ENCODE measurements at regions not wholly inside any gene's neighbourhood (a gene's known extent, or its start where the extent isn't known, plus 50 kb on each side); places are given as distances from the start of the nearest gene placed in this dataset.

- whole genome bisulfite sequencing (ENCODE audit: low lambda C conversion rate) = 65% methylated on average over 7 of the region's 7 CpGs
Measured at GRCh38 chr3:181790561-181790960, 78.8 kb downstream of the SOX2 start.

DNA sequence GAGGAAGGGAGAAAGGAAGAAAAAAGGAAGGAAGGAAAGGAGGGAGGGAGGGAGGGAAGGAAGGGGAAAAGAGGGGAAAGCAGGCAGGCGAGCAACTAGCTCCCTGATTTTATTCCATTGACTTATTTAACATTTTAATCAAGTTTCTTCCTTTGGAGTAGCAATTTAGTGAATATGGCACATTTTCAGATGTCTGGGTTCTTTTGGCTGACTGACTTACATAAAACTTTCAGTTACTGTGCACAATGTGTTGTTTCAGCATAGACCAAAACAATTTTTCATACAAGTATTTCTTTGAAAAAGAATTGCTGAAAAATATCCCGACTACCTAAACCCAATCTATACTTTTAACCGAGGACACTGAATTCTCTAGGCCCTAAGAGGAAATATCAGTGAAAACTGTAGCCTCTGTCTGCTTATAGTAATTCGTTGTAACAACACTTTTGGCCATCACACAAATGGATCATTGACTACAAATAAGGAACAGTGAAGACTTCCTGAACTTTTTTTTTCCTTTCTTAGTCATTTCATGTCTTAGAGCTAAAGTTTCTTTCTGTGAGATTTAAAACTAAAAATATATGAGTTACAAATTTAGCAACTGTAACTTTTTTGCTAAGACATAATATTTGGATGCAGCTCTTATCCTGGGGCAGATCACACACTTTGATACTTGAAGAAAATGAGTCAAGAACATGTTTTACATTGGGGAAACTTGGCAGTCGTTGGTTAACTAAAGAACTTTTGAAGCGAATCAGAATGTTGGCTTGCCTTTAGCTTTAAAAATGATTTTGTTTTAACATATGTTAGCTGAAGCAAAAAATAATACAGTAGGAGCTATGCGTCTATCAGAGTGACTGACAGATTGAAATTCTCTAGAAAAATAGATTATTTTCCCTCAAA, 79.6 kb downstream of the SOX2 start:
- Histone ChIP-seq H3K9me3 (no peaks in the 10 kb centered on the region), H3K27me3 (ENCODE audit: insufficient read depth) (no peaks in the 10 kb centered on the region), H3K4me1 (ENCODE audit: control insufficient read depth in 1 of 2, insufficient read depth in 2 of 2, low read depth in 1 of 2, low read length in 1 of 2) (no peaks in the 10 kb centered on the region; a peak in 1 of 4 replicates), H2AFZ (ENCODE audit: low read depth) (no peak overlapping the region), H3K4me2 (no peak overlapping the region), H3K27ac (ENCODE audit: low read depth in 2 of 2, low read length in 1 of 2) (no peak overlapping the region), H3K9ac (no peak overlapping the region), H3K9me2 (no peaks in the 10 kb centered on the region), H3K79me2 (ENCODE audit: insufficient read depth) (no peaks in the 10 kb centered on the region), H4K20me1 (ENCODE audit: insufficient read depth) (no peaks in the 10 kb centered on the region), H3K36me3 (replicated peaks in 1 of 2; ENCODE audit: control insufficient read depth in 1 of 2, insufficient read depth in 2 of 2, low read length in 1 of 2) (no peaks in the 10 kb centered on the region), H3F3A (replicated peaks; ENCODE audit: insufficient read depth) (no peaks in the 10 kb centered on the region), H3K4me3 (ENCODE audit: low read depth in 2 of 2, low read length in 1 of 2) (no peak overlapping the region)
- no peak for DNase-seq
- TF ChIP-seq NFIC (IDR thresholded peaks at IDR 0.05; ENCODE audit: borderline replicate concordance) = no peak
- no peak for TF ChIP-seq ELF1 (IDR thresholded peaks at IDR 0.05)
- WGBS (ENCODE audit: low lambda C conversion rate) = 53% methylated on average over 7 of the region's 7 CpGs
- CTCF ChIA-PET = no interaction called here
- POLR2A ChIA-PET = interaction anchor here (0.5 kb wide), 1 partner anchor 211 kb away, joined by 3 read pairs; no protein-coding TSS in a partner anchor

More at GRCh38 chr3:181790561-181790960, 78.8 kb downstream of the SOX2 start:
- POLR2A ChIA-PET = no interaction called here
- Histone ChIP-seq H3K9me2 (no peaks in the 10 kb centered on the region), H2AFZ (ENCODE audit: low read depth) (no peak overlapping the region), H3K36me3 (replicated peaks in 1 of 2; ENCODE audit: control insufficient read depth in 1 of 2, insufficient read depth in 2 of 2, low read length in 1 of 2) (no peaks in the 10 kb centered on the region), H3K27ac (ENCODE audit: low read depth in 2 of 2, low read length in 1 of 2) (no peak overlapping the region), H3K4me1 (ENCODE audit: control insufficient read depth in 1 of 2, insufficient read depth in 2 of 2, low read depth in 1 of 2, low read length in 1 of 2) (peaks cover 0 to 3% of the 10 kb centered on the region in 2 experiments; a peak in 1 of 4 replicates), H3K9me3 (no peaks in the 10 kb centered on the region), H3K4me3 (ENCODE audit: low read depth in 2 of 2, low read length in 1 of 2) (no peak overlapping the region), H3K79me2 (ENCODE audit: insufficient read depth) (no peaks in the 10 kb centered on the region), H3K9ac (no peak overlapping the region), H3F3A (replicated peaks; ENCODE audit: insufficient read depth) (no peaks in the 10 kb centered on the region), H4K20me1 (ENCODE audit: insufficient read depth) (no peaks in the 10 kb centered on the region), H3K27me3 (ENCODE audit: insufficient read depth) (no peaks in the 10 kb centered on the region), H3K4me2 (no peak overlapping the region)
- TF ChIP-seq ELF1 (IDR thresholded peaks at IDR 0.05) (no peak), TAF1 (IDR thresholded peaks at IDR 0.05; ENCODE audit: borderline replicate concordance, low read depth, low read length) (no peak), RCOR1 (IDR thresholded peaks at IDR 0.05; ENCODE audit: low read length) (no peak), NRF1 (IDR thresholded peaks at IDR 0.05; ENCODE audit: low read depth, low read length) (no peak), POLR2AphosphoS5 (IDR thresholded peaks at IDR 0.05; ENCODE audit: low read depth, low read length) (no peak), FOXM1 (IDR thresholded peaks at IDR 0.05; ENCODE audit: low read depth) (no peak)
- TF ChIP-seq, protein P1, sequence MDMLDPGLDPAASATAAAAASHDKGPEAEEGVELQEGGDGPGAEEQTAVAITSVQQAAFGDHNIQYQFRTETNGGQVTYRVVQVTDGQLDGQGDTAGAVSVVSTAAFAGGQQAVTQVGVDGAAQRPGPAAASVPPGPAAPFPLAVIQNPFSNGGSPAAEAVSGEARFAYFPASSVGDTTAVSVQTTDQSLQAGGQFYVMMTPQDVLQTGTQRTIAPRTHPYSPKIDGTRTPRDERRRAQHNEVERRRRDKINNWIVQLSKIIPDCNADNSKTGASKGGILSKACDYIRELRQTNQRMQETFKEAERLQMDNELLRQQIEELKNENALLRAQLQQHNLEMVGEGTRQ (IDR thresholded peaks at IDR 0.05; ENCODE audit: borderline replicate concordance, low read depth, low read length) = no peak
- TF ChIP-seq, protein P2, sequence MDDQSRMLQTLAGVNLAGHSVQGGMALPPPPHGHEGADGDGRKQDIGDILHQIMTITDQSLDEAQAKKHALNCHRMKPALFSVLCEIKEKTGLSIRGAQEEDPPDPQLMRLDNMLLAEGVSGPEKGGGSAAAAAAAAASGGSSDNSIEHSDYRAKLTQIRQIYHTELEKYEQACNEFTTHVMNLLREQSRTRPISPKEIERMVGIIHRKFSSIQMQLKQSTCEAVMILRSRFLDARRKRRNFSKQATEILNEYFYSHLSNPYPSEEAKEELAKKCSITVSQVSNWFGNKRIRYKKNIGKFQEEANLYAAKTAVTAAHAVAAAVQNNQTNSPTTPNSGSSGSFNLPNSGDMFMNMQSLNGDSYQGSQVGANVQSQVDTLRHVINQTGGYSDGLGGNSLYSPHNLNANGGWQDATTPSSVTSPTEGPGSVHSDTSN (IDR thresholded peaks at IDR 0.05) = no peak
- TF ChIP-seq, protein P3, sequence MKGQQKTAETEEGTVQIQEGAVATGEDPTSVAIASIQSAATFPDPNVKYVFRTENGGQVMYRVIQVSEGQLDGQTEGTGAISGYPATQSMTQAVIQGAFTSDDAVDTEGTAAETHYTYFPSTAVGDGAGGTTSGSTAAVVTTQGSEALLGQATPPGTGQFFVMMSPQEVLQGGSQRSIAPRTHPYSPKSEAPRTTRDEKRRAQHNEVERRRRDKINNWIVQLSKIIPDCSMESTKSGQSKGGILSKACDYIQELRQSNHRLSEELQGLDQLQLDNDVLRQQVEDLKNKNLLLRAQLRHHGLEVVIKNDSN (IDR thresholded peaks at IDR 0.05; ENCODE audit: borderline replicate concordance, low read depth) = no peak
- CTCF ChIA-PET = no interaction called here
- DNase-seq = no peak

Measured in SK-N-SH (cell line).